ENCODE measurements at regions not wholly inside any gene's neighbourhood (a gene's known extent, or its start where the extent isn't known, plus 50 kb on each side); places are given as distances from the start of the nearest gene placed in this dataset.

GRCh38 chr22:33108037-33108436 lies 49.9 kb upstream of the SYN3 start:
- no peak for TF ChIP-seq Cebpa-rat (IDR thresholded peaks at IDR 0.05)
- Histone ChIP-seq H3K27ac (no peak overlapping the region), H3K4me2 (no peak overlapping the region), H3K9ac (no peak overlapping the region), H3K36me3 (0 out of 22 replicates have a peak, but pooled peaks cover 0 to 4% (median 0%) of the 10 kb centered on the region in 11 experiments), H3K4me3 (no peak overlapping the region), H3K9me3 (replicated peaks in 1 of 11) (peaks cover 14 to 17% (median 15%) of the 10 kb centered on the region in 11 experiments), H3K27me3 (no peaks in the 10 kb centered on the region), H3K4me1 (peaks cover 16 to 45% (median 36%) of the 10 kb centered on the region in 10 experiments), H4K20me1 (no peaks in the 10 kb centered on the region)

All from BLaER1 treated with 17β-estradiol and CSF1 and Interleukin-3, amounts not matched to agents 10 nM and 100 nM (cell line).